Psoas muscle (tissue), 7 donors: ENCODE measurements at regions not wholly inside any gene's neighbourhood (a gene's known extent, or its start where the extent isn't known, plus 50 kb on each side); places are given as distances from the start of the nearest gene placed in this dataset.

Experiments used
- ATAC-seq, 4 donors: fragments of 200-7000 bp; cut with Tn5 transposase; one replicate each; pipeline ENCODE4 v1.9.1; 2020; ENCODE audit warnings: moderate library complexity in 3 of 4, mild to moderate bottlenecking in 2 of 4
- DNase-seq, 2 donors: peaks; one replicate each; pipeline ENCODE4 v3.0.0-alpha.2; 2020
- H3K27ac ChIP-seq: fragments of 200-600 bp; one replicate; pipeline ENCODE4 v1.8.0; 2022
- H3K27me3 ChIP-seq, 3 donors: fragments of 200-600 bp in 1 of 3; one replicate each; pipeline versions ENCODE4 v1.6.1 to v1.8.0; 2013 to 2022; ENCODE audit warnings: low read length in 2 of 3, mild to moderate bottlenecking in 2 of 3, moderate library complexity in 1 of 3; ENCODE audit not compliant: insufficient read depth in 3 of 3
- H3K36me3 ChIP-seq, 2 donors: fragments of 200-600 bp in 1 of 2; one replicate each; pipeline versions ENCODE4 v1.6.1 to v1.8.0; 2013 to 2022; ENCODE audit warnings: low read depth in 1 of 2, mild to moderate bottlenecking in 1 of 2, moderate library complexity in 1 of 2; ENCODE audit not compliant: insufficient read depth in 1 of 2
- H3K4me1 ChIP-seq: fragments of 200-600 bp; one replicate; pipeline ENCODE4 v1.8.0; 2022
- H3K4me3 ChIP-seq: fragments of 200-600 bp; one replicate; pipeline ENCODE4 v1.8.0; 2022; ENCODE audit warnings: mild to moderate bottlenecking
- H3K9me3 ChIP-seq: fragments of 200-600 bp; one replicate; pipeline ENCODE4 v1.8.0; 2022
- WGBS, 3 donors: extraction: QIAGEN DNeasy Blood & Tissue Kit; methylation state at CpG; one replicate each; pipeline versions ENCODE4 v1.1.6 to v1.1.7; 2013; 5-methylcytosine and 5-hydroxymethylcytosine counted together
- intact Hi-C, 2 donors: fragments of 100-400 bp; cut with DNase I; formaldehyde crosslinking; loops; one replicate each; pipeline versions ENCODE4 v1.11.0 to v1.14.2; 2022
- TF ChIP-seq, protein P1 (sequence below): fragments of 200-600 bp; IDR thresholded peaks from one replicate; pipeline ENCODE4 v1.8.0; 2022; ENCODE audit warnings: antibody characterized with exemption
- donor health status: healthy with polysubstance abuse.
- donor health status: DM: no; HTN: no; CAD: no; lungs with moderate emphysema.
- donor health status: Bipolar disorder and iron deficiency.
- donor health status: healthy.
- donor health status: DM: yes; HTN: yes; CAD: no.
- donor health status: DM: no; HTN: no; CAD: no.
- donor health status: DM: yes; HTN: yes; CAD: no.

DNA sequence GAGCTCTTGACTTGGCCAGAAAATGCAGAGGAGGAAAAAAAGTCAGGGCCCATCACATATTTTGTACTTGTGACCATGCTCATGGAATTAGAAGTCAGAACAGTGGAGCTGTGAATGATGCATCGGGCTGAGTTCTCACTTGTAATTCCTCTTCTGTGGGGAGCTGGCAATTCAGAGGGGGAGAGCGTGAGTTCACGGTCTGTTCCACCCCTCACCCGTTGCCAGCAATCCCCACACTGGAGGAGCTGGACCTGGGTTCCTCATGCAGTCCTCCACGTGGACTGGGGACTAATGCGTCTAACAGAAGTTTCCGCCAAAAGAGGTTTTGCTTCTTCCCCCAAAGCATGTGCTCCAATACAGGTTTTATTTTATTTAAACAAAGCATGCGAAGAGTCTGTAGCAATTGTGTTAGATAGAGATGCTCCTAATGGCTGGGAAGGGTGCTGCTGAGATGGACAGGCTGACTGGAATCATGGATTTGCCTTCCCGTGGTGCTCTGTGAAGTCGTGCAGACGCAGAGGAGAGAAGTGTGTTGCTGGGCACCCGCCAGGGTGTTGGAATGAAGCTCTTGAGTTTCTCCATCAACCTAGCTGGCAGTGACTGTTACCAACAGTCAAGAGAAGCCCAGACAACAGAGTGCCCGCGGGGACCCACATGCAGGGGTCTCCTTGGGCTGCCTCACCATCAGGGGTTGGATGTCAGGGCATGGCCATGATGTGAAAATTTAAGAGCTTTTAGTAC is 77.4 kb upstream of the PCSK6 start:
- no peaks in the 10 kb centered on the region for H3K36me3 ChIP-seq
- no peak for DNase-seq
- no peak for ATAC-seq
- intact Hi-C loops: no loop called here
- H3K4me3 ChIP-seq: no peak overlapping the region
- 74 to 79% (median 76%) methylated on average over 14 of the region's 14 CpGs for WGBS, 3 donors
- H3K4me1 ChIP-seq: no peaks in the 10 kb centered on the region
- TF ChIP-seq, protein P1, sequence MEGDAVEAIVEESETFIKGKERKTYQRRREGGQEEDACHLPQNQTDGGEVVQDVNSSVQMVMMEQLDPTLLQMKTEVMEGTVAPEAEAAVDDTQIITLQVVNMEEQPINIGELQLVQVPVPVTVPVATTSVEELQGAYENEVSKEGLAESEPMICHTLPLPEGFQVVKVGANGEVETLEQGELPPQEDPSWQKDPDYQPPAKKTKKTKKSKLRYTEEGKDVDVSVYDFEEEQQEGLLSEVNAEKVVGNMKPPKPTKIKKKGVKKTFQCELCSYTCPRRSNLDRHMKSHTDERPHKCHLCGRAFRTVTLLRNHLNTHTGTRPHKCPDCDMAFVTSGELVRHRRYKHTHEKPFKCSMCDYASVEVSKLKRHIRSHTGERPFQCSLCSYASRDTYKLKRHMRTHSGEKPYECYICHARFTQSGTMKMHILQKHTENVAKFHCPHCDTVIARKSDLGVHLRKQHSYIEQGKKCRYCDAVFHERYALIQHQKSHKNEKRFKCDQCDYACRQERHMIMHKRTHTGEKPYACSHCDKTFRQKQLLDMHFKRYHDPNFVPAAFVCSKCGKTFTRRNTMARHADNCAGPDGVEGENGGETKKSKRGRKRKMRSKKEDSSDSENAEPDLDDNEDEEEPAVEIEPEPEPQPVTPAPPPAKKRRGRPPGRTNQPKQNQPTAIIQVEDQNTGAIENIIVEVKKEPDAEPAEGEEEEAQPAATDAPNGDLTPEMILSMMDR: no peak
- H3K27ac ChIP-seq: no peak overlapping the region
- H3K9me3 ChIP-seq: no peaks in the 10 kb centered on the region
- H3K27me3 ChIP-seq: peaks cover 0 to 2% (median 0%) of the 10 kb centered on the region in 3 donors

DNA sequence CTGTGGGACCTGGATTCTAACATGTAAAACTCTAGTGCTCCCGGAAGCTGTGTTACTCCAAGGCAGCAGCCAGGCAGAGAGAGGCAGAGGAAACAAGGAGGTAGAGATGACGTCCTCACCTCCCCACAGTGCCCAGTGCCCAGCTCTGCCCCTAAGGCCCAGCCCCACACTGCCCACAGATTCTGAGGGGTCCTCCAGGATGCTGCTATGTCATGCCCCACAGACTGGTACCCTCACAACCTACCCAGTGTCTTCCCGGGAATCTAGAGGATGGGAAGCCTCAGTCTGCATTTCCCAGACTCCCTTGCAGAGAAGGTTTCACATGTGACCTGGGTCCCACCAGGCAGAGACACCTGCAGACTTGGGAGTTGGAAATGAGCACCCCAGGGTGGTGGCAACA is 75.9 kb upstream of the PCSK6 start:
- Histone ChIP-seq H3K4me1 (no peaks in the 10 kb centered on the region), H3K9me3 (no peaks in the 10 kb centered on the region), H3K36me3 (no peaks in the 10 kb centered on the region), H3K27ac (no peak overlapping the region), H3K27me3 (peaks cover 0 to 2% (median 0%) of the 10 kb centered on the region in 3 donors), H3K4me3 (no peak overlapping the region)
- TF ChIP-seq, protein P1: no peak
- ATAC-seq (no peak), DNase-seq (no peak)
- intact Hi-C loops: no loop called here
- WGBS, 3 donors: 86 to 90% (median 87%) methylated on average over 3 of the region's 3 CpGs

DNA sequence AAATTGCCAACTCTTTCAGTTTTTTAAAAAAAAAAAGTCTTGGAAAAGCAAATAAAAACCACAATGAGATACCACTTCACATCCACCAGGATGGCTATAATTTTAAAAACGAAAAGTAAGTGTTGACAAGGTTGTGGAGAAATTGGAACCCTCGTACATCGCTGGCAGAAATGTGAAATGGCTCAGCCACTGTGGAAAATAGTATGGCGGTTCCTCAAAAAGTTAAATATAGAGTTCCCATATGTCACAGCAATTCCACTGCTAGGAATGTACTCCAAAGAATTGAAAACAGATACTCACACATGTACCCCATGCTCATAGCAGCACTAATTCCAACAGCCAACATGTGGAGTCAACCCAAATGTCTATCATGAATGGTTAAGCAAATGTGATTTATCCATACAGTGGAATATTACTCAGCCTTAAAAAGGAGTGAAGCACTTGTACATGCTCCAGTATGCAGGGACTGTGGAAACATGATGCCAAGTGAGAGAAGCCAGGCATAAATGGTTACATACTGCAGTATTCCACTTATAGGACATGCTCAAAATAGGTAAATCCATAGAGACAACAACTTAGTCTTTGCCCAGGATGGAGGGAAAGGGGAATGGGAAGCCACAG is 73.8 kb upstream of the PCSK6 start:
- Histone ChIP-seq H3K27ac (no peak overlapping the region), H3K36me3 (no peaks in the 10 kb centered on the region), H3K9me3 (no peaks in the 10 kb centered on the region), H3K27me3 (peaks cover 0 to 5% (median 2%) of the 10 kb centered on the region in 3 donors), H3K4me1 (no peaks in the 10 kb centered on the region), H3K4me3 (no peak overlapping the region)
- DNase-seq: no peak
- no peak for ATAC-seq
- intact Hi-C loops: no loop called here
- 65 to 69% (median 67%) methylated on average over 4 of the region's 4 CpGs for WGBS, 3 donors
- TF ChIP-seq, protein P1: no peak

DNA sequence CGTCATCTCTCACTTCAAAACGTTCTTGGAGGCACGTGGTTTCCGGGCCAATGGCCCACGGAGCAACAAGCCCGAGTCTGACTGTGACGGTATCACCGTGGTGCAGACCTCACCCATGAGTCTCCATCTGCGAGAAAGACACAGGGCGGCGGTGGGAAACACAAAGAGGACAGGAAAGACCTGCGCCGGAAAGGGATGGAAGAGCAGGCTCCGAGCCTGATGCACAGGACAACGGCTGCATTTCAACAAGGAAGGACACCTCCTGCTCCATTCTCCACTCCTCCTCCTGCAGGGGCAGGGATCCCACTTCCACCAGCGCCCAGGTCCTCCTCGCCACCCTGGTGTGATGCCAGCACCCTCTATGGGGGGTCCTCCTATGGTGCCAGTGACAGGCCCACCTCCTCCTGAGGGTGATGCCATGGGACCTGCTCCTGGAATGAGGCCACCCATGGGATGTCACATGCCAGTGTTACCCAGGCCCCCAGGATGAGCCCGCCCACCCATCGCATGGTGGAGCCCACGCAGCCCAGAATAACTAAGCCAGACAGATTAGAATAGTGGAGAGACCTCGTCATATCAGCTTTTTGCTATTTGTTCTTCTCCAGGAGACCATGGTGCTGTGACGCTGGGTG is 73.0 kb upstream of the PCSK6 start:
- no peaks in the 10 kb centered on the region for H3K36me3 ChIP-seq
- WGBS, 3 donors: 88 to 90% (median 89%) methylated on average over 22 of the region's 22 CpGs
- intact Hi-C loops: no loop called here
- ATAC-seq: no peak
- peaks cover 0 to 10% (median 2%) of the 10 kb centered on the region in 3 donors for H3K27me3 ChIP-seq
- TF ChIP-seq, protein P1: no peak
- H3K4me3 ChIP-seq: no peak overlapping the region
- no peaks in the 10 kb centered on the region for H3K9me3 ChIP-seq
- no peak overlapping the region for H3K27ac ChIP-seq
- H3K4me1 ChIP-seq: no peaks in the 10 kb centered on the region
- DNase-seq: no peak
